Muscle of back (tissue), 3 donors: ENCODE measurements at regions not wholly inside any gene's neighbourhood (a gene's known extent, or its start where the extent isn't known, plus 50 kb on each side); places are given as distances from the start of the nearest gene placed in this dataset.

Experiments
- DNase-seq, 3 donors: peaks; one replicate each; pipeline versions ENCODE4 v3.0.0 to v3.0.0-alpha.2; 2013

GRCh38 chr14:42420071-42420470 lies 813.4 kb downstream of the LRFN5 start:
- DNase-seq, result no peak

GRCh38 chr14:42407153-42407552 lies 800.5 kb downstream of the LRFN5 start:
- no peak for DNase-seq

GRCh38 chr14:42391146-42391834 lies 784.6 kb downstream of the LRFN5 start:
- DNase-seq, result no peak

GRCh38 chr14:42378880-42379279 lies 772.2 kb downstream of the LRFN5 start:
- DNase-seq, result no peak

- no peak for DNase-seq
Observed at GRCh38 chr14:42378274-42378673, 771.6 kb downstream of the LRFN5 start.

- no peak for DNase-seq
Observed at GRCh38 chr14:42374332-42374731, 767.7 kb downstream of the LRFN5 start.

- DNase-seq, result no peak
Observed at GRCh38 chr14:42370056-42370455, 763.4 kb downstream of the LRFN5 start.

GRCh38 chr14:42368234-42368633 lies 761.6 kb downstream of the LRFN5 start:
- no peak for DNase-seq

- DNase-seq, result no peak
Observed at GRCh38 chr14:42353315-42353714, 746.6 kb downstream of the LRFN5 start.

- no peak for DNase-seq
Observed at GRCh38 chr14:42335918-42336317, 729.2 kb downstream of the LRFN5 start.

- no peak for DNase-seq
Observed at GRCh38 chr14:42334931-42335330, 728.3 kb downstream of the LRFN5 start.

- DNase-seq, result no peak
Observed at GRCh38 chr14:42323426-42323825, 716.8 kb downstream of the LRFN5 start.

GRCh38 chr14:42322531-42323284 lies 716.0 kb downstream of the LRFN5 start:
- peak in 2 of 3 donors; percentile 1 to 3 for DNase-seq

- DNase-seq, result no peak
Observed at GRCh38 chr14:42319996-42320395, 713.3 kb downstream of the LRFN5 start.

- DNase-seq, result no peak
Observed at GRCh38 chr14:42316693-42317092, 710.0 kb downstream of the LRFN5 start.

GRCh38 chr14:42311876-42312275 lies 705.2 kb downstream of the LRFN5 start:
- no peak for DNase-seq

- DNase-seq, result no peak
Observed at GRCh38 chr14:42307239-42307825, 700.7 kb downstream of the LRFN5 start.

- peak in 1 of 3 donors; percentile 15 for DNase-seq
Observed at GRCh38 chr14:42299692-42300091, 693.0 kb downstream of the LRFN5 start.

GRCh38 chr14:42293180-42293579 lies 686.5 kb downstream of the LRFN5 start:
- DNase-seq, result no peak

GRCh38 chr14:42277840-42278239 lies 671.2 kb downstream of the LRFN5 start:
- DNase-seq, result no peak

- no peak for DNase-seq
Observed at GRCh38 chr14:42269234-42269633, 662.6 kb downstream of the LRFN5 start.

- no peak for DNase-seq
Observed at GRCh38 chr14:42248131-42248530, 641.5 kb downstream of the LRFN5 start.

- DNase-seq, result no peak
Observed at GRCh38 chr14:42241101-42241500, 634.4 kb downstream of the LRFN5 start.
